ENCODE measurements at regions not wholly inside any gene's neighbourhood (a gene's known extent, or its start where the extent isn't known, plus 50 kb on each side); places are given as distances from the start of the nearest gene placed in this dataset.
A peak's percentile ranks its signal among the peaks of the same experiment; 100 is the strongest.

GRCh38 chr22:48315439-48316256 is 1512.0 kb downstream of the BRD1 start:
- intact Hi-C loops (cut with DNase I), result no loop called here
- no peak for DNase-seq
- Histone ChIP-seq H3K36me3 (no peaks in the 10 kb centered on the region), H3K4me1 (no peaks in the 10 kb centered on the region), H3K27me3 (no peaks in the 10 kb centered on the region), H3K27ac (no peak overlapping the region), H3K4me3 (no peak overlapping the region), H3K9me3 (peaks cover 0 to 9% of the 10 kb centered on the region in 2 donors)
- no peak for TF ChIP-seq CTCF (IDR thresholded peaks at IDR 0.05)
- ATAC-seq, result no peak

GRCh38 chr22:48314073-48314472 is 1513.6 kb downstream of the BRD1 start:
- Histone ChIP-seq H3K4me3 (no peak overlapping the region), H3K9me3 (peaks cover 0 to 9% of the 10 kb centered on the region in 2 donors), H3K27me3 (no peaks in the 10 kb centered on the region), H3K4me1 (no peaks in the 10 kb centered on the region), H3K27ac (no peak overlapping the region), H3K36me3 (no peaks in the 10 kb centered on the region)
- DNase-seq (no peak), ATAC-seq (no peak)
- TF ChIP-seq CTCF (IDR thresholded peaks at IDR 0.05), result no peak
- intact Hi-C loops (cut with DNase I), result no loop called here

- H3K4me1 ChIP-seq, result no peaks in the 10 kb centered on the region
- intact Hi-C loops (cut with DNase I), result no loop called here
- DNase-seq, result peak in 1 of 4 donors; percentile 43
- no peak for TF ChIP-seq CTCF (IDR thresholded peaks at IDR 0.05)
- H3K36me3 ChIP-seq, result no peaks in the 10 kb centered on the region
- peaks cover 0 to 9% of the 10 kb centered on the region in 2 donors for H3K9me3 ChIP-seq
- H3K27ac ChIP-seq, result no peak overlapping the region
- ATAC-seq, result no peak
- no peak overlapping the region for H3K4me3 ChIP-seq
- H3K27me3 ChIP-seq, result no peaks in the 10 kb centered on the region
These were observed 1514.4 kb downstream of the BRD1 start for GRCh38 chr22:48313175-48313830.

GRCh38 chr22:48310740-48311139 is 1516.9 kb downstream of the BRD1 start:
- no peak for DNase-seq
- ATAC-seq, result no peak
- Histone ChIP-seq H3K4me1 (no peaks in the 10 kb centered on the region), H3K27me3 (no peaks in the 10 kb centered on the region), H3K27ac (no peak overlapping the region), H3K4me3 (no peak overlapping the region), H3K9me3 (peaks cover 0 to 9% of the 10 kb centered on the region in 2 donors), H3K36me3 (no peaks in the 10 kb centered on the region)
- no peak for TF ChIP-seq CTCF (IDR thresholded peaks at IDR 0.05)
- intact Hi-C loops (cut with DNase I), result no loop called here

GRCh38 chr22:48310289-48310688 is 1517.4 kb downstream of the BRD1 start:
- no peak for TF ChIP-seq CTCF (IDR thresholded peaks at IDR 0.05)
- Histone ChIP-seq H3K27me3 (no peaks in the 10 kb centered on the region), H3K4me1 (no peaks in the 10 kb centered on the region), H3K9me3 (peaks cover 0 to 9% of the 10 kb centered on the region in 2 donors), H3K36me3 (no peaks in the 10 kb centered on the region), H3K4me3 (no peak overlapping the region), H3K27ac (no peak overlapping the region)
- intact Hi-C loops (cut with DNase I), result no loop called here
- ATAC-seq (no peak), DNase-seq (no peak)

All from left lung (tissue), 4 donors.